HG03558 (cell line): ENCODE measurements at regions not wholly inside any gene's neighbourhood (a gene's known extent, or its start where the extent isn't known, plus 50 kb on each side); places are given as distances from the start of the nearest gene placed in this dataset.
"Not testable (repeated sequence)": the region's sequence is repeated elsewhere in the genome, so short reads cannot be mapped to it uniquely, and the experiment has no call there.

Experiments used
- ATAC-seq: cut with Tn5 transposase; IDR thresholded peaks from one replicate; pipeline ENCODE4 v1.9.1; 2021; ENCODE audit warnings: moderate number of reproducible peaks; ENCODE audit not compliant: unreplicated experiment; ENCODE audit errors: extremely low read depth

DNA sequence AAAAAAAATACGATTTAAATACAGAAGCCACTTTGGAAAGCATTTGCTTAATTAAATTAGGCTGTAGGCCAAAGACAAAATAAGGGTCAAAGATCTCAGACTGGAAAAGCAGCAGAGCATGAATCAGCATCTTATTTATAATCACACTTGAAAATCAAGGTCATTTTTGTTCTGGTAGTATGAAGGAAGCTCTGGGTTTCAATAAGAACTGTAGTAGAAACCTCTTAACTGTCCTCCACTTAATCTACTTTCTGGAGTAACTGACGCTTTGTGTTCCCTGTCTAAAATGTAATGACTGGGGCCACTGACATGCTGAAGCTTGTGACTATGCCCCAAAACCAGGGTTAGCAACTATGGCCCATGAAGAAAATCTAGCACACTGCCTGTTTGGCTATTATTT is 450.7 kb upstream of the ZP4 start:
- no peak for ATAC-seq

DNA sequence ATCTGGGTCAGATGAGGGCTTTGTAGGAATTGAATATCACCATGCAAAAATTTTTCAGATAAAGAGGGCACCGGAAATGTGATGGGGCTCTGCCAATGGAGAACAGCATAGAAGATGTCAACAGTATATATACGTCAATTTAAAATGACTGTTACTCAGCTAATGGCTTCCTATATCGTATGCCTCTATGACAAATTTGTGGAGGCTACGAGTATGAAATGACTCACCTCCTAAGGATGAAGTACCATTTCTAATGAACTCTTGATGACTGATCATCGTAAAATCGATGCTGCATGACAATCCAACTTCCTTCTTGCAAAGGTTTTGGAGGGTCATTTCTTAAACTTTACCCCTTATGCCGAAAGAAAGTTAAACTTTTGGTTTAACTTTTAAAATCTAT is 450.3 kb upstream of the ZP4 start:
- no peak for ATAC-seq

DNA sequence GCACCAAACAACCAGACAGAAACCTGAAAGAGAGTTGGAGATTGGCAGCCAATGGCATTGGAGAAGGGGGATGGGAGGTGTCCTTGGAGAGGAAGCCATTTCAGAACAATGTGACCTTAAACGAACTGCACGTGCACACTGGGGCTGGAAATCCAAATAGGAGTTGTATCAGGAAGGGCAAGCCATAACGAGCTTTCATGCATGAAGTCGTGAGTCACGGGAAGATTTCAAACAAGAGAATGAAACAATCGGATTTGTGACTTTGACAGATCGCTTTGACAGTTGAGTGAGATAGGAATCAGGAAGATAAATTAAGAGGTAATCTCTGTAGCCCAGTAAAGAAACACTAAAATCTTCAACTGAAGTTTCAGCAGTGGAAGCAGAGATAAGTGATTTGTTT is 445.8 kb upstream of the ZP4 start:
- no peak for ATAC-seq

DNA sequence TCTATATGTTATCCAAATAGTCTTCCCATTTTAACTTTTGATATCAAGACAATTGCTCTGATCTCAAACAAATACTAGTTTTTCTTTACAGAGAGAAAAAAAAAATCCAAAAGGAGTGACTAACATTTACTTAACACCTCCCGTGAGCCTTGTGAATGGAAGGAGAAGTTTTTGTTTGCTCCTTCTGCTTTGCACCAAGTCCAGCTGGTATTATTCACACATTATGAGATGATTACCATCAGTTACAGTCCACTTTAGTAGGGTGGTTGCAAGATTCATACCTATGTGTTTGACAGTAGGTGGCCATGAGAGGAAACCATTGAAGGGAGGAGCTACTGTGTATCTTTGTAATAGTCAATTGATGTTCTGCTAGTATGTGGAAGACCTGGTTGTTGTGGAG is 443.4 kb upstream of the ZP4 start:
- no peak for ATAC-seq

DNA sequence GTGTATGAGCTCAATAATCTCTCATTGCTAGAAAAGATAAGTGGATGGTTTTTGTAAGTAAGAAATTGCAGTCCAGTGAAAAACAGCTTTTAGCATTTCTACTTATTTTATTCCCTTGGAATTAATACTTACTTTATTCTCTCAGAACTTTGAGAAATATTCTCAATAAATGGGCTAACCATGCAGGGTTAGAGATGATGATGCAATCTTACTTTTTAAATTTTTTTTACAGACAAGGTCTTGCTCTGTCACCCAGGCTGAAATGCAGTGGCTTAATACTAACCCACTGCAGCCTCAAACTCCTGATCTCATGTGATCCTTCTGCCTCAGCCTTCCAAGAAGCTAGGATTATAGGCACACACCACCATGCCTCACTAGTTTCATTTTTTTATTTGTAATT is 440.8 kb upstream of the ZP4 start:
- ATAC-seq: no peak

DNA sequence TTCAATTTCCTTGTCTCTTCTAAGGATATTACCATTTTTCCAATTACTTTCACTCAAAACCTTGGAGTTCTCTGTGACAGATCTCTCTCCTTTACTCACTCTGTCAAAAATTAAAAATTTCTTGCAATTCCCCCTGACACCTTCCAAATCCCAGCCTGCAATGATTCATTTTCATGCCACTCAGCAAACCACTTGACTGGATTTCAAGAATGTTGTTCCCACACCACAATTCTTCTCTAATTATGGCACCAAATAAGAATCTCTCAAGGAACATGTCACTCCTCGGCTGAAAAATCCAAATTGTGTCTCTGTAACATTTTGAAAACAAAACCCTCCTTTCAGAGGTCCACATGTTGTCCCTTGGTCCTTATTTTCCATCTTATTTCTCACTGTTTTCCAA is 438.9 kb upstream of the ZP4 start:
- no peak for ATAC-seq

DNA sequence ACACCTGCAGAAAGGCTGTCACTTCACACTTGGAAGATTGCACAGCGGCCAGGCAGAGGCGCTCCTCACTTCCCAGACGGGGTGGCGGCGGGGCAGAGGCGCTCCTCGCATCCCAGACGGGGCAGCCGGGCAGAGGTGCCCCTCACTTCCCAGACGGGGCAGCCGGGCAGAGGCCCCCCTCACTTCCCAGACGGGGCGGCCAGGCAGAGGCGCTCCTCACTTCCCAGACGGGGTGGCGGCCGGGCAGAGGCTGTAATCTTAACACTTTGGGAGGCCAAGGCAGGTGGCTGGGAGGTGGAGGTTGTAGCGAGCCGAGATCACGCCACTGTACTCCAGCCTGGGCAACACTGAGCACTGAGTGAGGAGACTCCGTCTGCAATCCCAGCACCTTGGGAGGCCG is 436.3 kb upstream of the ZP4 start:
- not testable (repeated sequence) for ATAC-seq

DNA sequence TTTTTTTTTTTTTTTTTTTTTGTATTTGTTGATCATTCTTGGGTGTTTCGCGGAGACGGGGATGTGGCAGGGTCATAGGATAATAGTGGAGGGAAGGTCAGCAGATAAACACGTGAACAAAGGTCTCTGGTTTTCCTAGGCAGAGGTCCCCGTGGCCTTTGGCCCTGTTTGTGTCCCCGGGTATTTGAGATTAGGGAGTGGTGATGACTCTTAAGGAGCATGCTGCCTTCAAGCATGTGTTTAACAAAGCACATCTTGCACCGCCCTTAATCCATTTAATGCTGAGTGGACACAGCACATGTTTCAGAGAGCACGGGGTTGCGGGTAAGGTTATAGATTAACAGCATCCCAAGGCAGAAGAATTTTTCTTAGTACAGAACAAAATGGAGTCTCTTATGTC is 435.8 kb upstream of the ZP4 start:
- not testable (repeated sequence) for ATAC-seq

DNA sequence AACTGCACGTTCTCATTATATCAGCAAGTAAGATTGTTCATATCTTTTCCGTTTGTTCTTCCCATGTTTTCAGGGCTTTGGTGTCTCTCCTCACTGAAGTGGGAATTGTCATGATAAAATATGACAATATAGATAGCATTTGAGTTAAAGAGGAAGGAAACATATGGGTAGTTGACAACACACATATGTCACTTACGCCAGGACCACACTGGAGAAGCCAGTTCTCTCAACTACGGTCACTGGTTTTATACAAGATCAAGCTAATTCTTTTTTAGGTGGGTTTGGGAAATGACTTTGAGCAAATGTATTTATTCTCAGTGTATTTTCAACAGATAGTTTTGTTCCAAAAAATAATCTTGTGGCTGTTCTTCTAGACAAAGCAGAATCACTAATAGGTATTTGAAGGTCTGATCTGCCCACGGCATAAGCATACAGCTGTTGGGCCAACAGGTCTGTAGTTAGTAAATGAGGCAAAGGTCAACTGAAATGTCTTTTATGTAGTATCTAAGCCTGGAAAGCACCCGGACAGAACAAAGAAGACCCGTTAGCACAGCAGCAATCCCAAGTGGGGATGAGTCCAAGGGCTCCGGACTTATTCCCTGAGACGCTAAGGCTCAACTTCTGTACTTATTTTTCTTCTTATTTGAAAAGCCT is 433.6 kb upstream of the ZP4 start:
- ATAC-seq: no peak

DNA sequence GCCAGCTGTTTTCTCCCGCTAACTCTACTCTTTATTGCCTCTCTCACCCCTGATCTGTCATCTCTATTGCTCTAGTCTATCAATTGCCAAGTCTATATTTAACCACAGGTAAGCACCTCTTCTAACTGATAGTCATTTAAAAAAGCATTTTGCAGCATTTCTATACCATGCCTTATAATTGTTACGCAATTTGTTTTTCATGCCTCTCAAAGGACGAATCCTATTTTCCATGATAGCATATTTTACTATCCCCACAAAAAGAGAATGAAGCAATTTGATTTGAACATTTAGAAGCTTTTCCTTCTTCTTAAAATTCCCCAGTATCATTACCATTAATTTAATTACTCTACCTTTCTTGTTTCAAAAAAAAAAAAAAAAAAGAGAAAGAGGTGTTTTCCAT is 432.8 kb upstream of the ZP4 start:
- ATAC-seq: no peak

DNA sequence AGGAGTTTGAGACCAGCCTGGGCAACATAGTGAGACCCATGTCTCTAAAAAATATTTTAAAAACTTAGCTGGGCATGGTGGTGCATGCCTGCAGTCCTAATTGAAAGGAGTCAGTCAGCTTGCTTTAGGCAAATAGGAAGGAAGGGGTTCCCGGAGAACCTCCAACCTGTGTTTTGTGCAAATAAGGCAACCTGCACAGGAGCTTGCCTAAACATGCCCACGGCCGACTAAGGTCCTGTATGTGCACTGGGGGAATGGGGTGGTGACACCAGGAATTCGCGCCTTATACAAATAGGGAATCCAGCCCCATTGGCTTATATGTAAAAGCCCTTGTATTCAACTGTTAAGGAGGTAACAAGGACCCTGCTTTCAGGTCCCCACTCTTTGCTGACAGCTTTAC is 429.2 kb upstream of the ZP4 start:
- no peak for ATAC-seq

DNA sequence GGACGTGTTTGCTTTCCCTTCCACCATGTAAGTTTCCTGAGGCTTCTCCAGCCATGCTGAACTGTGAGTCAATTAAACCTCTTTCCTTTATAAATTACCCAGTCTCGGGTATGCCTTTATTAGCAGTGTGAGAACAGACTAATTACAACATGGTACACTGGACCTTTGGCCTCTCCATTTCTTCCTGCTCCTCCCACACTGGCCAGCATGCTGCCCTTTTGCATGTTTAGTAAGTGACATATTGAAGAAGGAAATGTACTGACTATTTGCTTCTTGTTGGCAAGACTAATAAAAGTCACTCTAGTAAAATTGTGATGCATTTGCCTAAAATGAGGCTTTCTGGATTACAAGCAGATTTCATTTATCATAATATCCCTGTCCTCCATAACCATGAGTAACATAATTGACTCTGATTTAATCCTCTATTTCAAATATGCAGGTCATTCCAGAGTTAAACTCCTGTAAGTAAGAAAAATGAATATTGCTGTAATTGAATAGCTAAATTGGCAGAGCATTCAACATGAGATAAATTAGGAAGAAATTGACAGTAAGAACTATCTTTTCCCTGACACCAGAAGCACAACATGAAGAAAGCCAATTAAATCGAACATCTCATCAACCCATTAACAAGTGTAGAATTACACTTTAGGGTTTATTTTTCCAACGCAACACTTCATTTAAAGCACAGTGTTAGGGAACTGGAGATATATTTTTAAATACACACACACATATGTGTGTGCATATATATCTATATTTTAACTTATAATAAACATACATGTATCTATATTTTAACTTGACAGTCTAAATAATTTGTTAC is 427.8 kb upstream of the ZP4 start:
- no peak for ATAC-seq

DNA sequence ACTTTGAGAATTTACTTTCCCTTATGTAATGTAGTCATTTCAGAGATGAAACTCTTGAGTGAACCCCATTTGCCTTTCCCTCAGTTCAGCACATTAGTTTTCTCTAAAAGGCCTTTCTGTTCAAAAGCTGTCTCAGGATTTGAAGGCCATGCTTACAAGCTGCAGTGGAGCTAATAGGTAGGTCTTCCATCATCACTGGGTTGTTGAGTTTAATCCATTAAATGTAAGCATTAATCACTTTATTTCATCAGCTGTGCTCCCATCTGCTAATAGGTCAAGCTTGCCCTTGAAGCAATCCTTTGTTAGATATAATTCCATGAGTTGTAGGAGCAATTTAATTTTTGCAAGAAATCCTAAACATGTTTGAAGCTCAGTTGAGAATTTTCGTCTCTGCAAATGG is 422.2 kb upstream of the ZP4 start:
- ATAC-seq: no peak

DNA sequence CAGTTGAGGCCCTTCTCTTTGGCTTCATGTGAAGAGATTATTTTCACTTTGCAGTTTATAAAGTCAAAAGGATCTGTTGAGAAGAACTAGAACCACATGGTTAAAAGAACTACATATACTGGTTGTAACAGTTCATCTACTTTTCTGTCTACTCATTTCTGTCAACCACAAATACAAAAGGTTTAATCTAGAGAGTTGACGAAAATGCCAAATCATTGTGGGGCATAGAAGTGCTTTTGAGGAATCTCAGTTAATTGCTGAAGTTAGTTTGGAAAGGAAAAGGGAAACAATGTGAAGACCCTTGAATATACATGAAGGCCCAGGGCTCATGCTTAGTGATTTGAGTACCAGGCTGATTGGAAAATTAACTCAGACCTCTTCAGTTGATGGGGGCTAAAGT is 415.7 kb upstream of the ZP4 start:
- ATAC-seq: no peak

DNA sequence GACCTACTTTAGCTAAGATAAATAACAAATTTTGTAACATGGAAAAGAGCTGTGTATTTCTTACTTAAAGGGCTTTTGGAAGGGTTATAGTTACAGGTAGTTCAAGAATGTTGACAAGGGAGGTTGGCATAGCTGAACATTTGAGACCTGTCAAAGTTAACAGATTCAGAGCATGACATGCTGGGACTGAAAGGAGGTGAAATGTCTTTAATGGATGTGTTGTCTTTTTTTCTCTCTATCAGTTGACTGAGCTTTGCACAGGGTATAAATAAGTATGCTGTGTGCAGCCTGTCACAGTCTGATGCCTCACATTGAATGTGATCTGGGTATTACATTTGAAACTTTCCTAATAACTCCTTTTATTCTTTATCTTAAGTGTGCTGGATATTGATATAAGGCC is 411.9 kb upstream of the ZP4 start:
- no peak for ATAC-seq

DNA sequence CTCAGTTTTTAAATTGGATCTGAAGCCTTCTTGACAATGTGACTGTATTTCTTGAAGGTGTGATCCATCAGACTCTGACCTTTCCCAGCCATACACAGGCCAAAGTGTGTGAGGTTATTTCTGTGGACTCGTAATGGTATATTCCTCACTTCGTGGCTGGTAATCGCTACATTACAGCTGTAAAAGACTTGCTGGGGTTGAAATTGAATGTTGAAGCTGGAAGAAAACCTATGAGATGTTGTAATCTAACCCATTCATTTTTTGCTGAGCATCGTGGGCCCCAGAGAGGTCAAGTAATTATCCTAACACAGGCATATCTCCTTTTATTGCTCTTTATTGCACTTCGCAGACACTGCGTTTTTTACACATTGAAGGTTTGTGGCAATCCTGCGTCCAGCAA is 405.6 kb upstream of the ZP4 start:
- ATAC-seq: no peak

DNA sequence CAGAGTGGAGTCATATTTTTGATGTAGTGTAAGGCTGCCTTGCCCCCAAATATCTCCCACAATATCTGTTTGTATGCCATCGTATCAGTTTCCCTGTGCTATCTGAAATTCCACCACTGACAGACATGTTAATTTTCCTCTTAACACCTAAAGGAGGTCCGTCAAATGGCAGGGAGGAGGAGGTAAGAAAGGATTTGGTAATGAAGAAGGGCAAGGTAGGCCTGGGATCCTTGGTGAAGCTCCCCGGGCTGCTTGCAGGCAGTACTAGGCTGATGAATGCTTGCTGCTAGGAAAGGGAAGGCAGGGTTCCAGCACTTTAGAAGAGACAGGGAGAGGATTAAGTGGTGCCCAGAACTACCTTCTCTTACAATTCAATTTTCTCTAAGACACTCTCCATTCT is 402.4 kb upstream of the ZP4 start:
- no peak for ATAC-seq

DNA sequence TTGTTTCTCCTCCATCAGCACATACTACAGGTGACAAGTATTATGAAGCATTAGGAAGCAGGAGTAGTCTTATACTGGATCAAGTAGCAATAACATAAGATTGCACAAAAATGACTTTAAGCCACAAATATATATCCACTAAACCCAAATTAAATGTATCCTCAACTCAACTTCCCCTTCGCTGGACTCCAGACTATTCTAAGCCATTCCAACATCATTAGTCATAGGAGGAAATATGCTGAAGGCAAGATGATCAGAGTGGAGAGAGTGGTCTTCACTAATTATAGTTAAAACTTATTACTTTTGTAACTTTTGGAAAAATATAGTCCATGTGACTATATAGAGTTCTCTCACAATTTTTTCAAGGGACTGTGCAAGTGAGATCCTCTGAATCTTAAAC is 390.7 kb upstream of the ZP4 start:
- no peak for ATAC-seq

DNA sequence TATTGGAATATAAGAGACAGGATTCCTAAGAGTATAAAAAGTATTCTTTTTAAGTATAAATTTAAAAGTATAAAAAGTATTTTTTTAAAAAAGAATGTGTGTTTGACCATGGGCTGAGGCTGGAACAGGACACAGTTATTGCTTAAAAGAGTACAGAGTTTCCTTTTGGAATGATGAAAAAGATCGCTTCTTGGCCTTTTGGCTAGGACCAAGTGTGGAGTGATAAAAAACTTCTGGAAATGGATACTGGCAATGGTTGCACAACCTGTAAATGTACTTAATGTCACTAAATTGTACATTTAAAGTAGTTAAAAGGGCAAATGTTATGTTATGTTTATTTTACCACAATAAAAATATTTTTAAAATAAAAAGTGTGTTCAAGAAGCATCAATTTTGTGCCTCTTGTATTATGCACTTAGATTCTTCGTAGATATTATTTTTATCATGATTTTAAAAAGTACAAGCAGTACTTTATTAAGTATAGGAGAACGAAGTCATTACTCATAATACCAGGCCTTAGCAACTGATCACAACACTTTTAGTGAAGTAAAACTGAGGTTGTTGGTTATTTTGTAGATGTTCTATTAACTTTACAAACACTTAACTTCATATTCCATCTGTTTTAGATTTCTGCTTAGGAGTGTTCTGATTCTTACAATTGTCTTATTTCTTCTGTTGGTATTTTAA is 389.1 kb upstream of the ZP4 start:
- ATAC-seq: no peak

DNA sequence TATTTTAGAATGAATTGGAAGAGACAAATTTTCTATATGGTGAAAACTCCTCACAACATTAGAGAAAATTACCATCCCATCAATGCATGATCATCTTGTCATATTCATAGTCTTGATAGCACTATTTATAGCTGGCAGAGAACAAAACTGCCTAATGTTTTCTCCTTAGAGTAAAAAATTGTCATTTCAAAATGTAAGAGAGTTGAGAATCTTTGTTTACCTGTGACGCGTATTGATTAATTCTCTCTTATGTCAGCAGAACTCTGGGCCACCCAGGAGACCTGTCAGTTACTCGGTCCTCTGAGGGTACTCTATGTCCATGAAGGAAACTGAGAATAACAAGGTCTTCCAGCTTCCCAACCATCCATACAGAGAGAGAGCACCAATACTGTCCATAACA is 381.4 kb upstream of the ZP4 start:
- no peak for ATAC-seq

DNA sequence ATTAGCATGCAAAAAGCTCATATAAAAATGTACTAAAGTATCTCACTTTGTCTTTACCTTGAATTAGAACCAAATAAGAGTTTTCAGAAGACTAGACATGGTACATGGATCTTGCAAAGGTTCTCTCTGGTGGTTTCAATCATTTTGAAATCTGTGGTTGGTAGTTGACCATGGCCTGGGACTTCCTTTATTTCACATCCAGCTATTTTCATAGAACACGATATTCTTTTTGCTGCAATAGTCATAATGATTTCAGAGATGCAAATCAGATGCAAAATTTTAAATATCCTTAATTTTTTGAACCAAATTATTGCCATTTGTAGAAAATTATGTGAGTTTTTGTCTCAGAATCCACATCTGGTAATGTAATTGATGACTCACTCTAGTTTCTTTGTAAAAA is 375.1 kb upstream of the ZP4 start:
- no peak for ATAC-seq

DNA sequence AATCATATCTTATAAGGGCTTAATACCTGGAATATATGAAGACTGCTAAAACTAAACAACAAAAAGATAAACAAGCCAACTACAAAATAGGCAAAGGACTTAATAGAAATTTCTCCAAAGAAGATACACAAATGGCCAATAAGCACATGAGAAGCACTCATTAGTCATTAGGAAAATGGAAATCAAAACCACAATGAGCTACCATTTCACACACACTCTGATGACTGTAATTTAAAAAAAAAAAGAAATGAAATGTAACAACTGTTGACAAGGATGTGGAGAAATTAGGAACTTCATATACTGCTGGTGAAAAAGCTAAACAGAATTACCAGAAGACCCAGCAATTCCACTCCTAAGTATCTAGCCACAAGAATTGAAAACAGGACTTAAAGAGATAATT is 374.2 kb upstream of the ZP4 start:
- no peak for ATAC-seq
